Mesothelial cell of epicardium (in vitro differentiated cells): ENCODE measurements at regions not wholly inside any gene's neighbourhood (a gene's known extent, or its start where the extent isn't known, plus 50 kb on each side); places are given as distances from the start of the nearest gene placed in this dataset.

ENCODE experiments used
- DNase-seq, 2 experiments: peaks; one replicate each; pipeline ENCODE4 v3.0.0; 2021; ENCODE audit warnings: low spot score in 2 of 2; ENCODE audit not compliant: unreplicated experiment in 2 of 2
- H3K27ac Mint-ChIP-seq: 2 replicates; pipeline ENCODE4 v1.8.0; 2021; ENCODE audit warnings: mixed read lengths
- H3K27me3 Mint-ChIP-seq: 2 replicates; pipeline ENCODE4 v1.8.0; 2021; ENCODE audit warnings: low read depth, mixed read lengths
- H3K36me3 Mint-ChIP-seq: 2 replicates; pipeline ENCODE4 v1.8.0; 2021; ENCODE audit warnings: mixed read lengths
- H3K4me1 Mint-ChIP-seq: 2 replicates; pipeline ENCODE4 v1.8.0; 2021; ENCODE audit warnings: mixed read lengths
- H3K4me3 Mint-ChIP-seq: 2 replicates; pipeline ENCODE4 v1.8.0; 2021; ENCODE audit warnings: mild to moderate bottlenecking, moderate library complexity, mixed read lengths
- H3K9me3 Mint-ChIP-seq: 2 replicates; pipeline ENCODE4 v1.8.0; 2021; ENCODE audit warnings: mixed read lengths
- CTCF ChIP-seq: fragments of 200-600 bp; sonication (generic); IDR thresholded peaks from one replicate; pipeline ENCODE4 v1.5.0; 2021; ENCODE audit warnings: antibody characterized with exemption; ENCODE audit not compliant: unreplicated experiment

DNA sequence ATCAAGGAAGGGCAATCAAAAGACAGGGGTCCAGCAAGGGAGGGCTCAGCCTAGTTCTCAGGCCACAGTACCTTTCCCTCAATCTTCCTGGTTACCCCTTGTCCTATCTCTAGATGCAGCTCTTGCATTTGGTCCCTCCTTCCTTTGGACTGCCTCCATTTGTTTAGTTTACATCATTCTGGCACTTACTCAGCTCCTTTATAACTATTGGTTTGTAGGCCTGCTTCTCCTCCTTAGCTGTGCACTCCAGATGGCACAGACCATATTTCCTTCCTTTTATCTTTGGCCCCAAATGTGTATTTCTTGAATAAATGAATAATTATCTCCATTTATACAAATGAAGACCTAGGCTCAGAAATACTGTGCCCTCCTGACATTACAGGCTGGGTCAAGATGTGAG, 92.3 kb upstream of the AMOTL1 start:
- no peak for TF ChIP-seq CTCF
- no peak overlapping the region for H3K27ac Mint-ChIP-seq
- no peaks in the 10 kb centered on the region for H3K36me3 Mint-ChIP-seq
- H3K4me1 Mint-ChIP-seq = peaks cover 8% of the 10 kb centered on the region
- H3K9me3 Mint-ChIP-seq = no peaks in the 10 kb centered on the region
- H3K27me3 Mint-ChIP-seq = no peaks in the 10 kb centered on the region
- no peak overlapping the region for H3K4me3 Mint-ChIP-seq
- DNase-seq = no peak

- H3K27me3 Mint-ChIP-seq = no peaks in the 10 kb centered on the region
- H3K36me3 Mint-ChIP-seq = no peaks in the 10 kb centered on the region
- H3K4me1 Mint-ChIP-seq = peaks cover 8% of the 10 kb centered on the region
- no peaks in the 10 kb centered on the region for H3K9me3 Mint-ChIP-seq
- TF ChIP-seq CTCF = no peak
- no peak for DNase-seq
- no peak overlapping the region for H3K4me3 Mint-ChIP-seq
- H3K27ac Mint-ChIP-seq = no peak overlapping the region
Measured at GRCh38 chr11:94676814-94677213, 91.3 kb upstream of the AMOTL1 start.

- TF ChIP-seq CTCF = no peak
- Mint-ChIP-seq H3K4me3 (no peak overlapping the region), H3K36me3 (no peaks in the 10 kb centered on the region), H3K4me1 (peaks cover 8% of the 10 kb centered on the region), H3K9me3 (no peaks in the 10 kb centered on the region), H3K27ac (peak overlapping the region; percentile 18), H3K27me3 (no peaks in the 10 kb centered on the region)
- DNase-seq = no peak
Measured at GRCh38 chr11:94678236-94678635, 89.9 kb upstream of the AMOTL1 start.

DNA sequence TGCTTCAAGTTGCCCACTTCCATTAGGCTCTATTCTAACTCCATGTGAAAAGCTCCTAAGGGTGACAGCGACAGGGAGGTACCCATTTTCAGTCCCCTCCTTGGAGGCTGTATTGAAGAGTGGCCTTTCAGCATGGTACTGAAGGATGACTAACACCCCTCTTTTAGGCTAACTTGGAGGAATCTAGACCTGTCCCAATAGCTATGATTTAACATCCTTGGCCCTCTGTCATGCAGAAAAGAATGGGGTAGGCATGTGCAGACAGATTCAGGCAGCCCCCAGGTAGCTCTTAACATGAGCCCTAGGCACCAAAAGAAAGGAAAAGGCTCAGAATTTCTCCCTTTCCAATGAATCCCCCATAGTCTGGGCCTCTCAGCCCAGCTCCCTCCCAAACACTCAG, 89.3 kb upstream of the AMOTL1 start:
- Mint-ChIP-seq H3K27me3 (no peaks in the 10 kb centered on the region), H3K9me3 (no peaks in the 10 kb centered on the region), H3K36me3 (no peaks in the 10 kb centered on the region), H3K4me1 (peaks cover 8% of the 10 kb centered on the region), H3K27ac (no peak overlapping the region), H3K4me3 (no peak overlapping the region)
- DNase-seq = no peak
- TF ChIP-seq CTCF = no peak

DNA sequence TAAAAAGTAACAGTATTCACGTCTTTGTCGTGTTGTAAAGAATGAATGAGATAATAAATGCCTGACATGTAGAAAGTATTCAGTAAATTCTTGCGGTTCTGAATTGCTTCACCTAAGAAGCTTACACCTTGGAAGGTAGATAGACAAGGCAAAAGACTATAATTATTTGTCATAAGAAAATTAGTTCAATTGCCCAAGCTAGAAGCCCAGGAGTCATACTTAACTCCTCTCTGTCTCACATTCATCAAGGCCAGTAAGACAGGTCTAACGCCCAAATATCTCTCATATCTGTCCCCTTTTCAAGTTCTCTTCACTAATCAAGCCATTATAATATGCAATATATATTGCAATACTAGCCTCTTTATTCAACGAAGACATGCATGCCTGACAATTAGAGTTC, 87.7 kb upstream of the AMOTL1 start:
- Mint-ChIP-seq H3K9me3 (peaks cover 2% of the 10 kb centered on the region), H3K27ac (no peak overlapping the region), H3K4me1 (peaks cover 8% of the 10 kb centered on the region), H3K27me3 (no peaks in the 10 kb centered on the region), H3K36me3 (no peaks in the 10 kb centered on the region), H3K4me3 (no peak overlapping the region)
- DNase-seq = no peak
- TF ChIP-seq CTCF = no peak

GRCh38 chr11:94681140-94681539, 87.0 kb upstream of the AMOTL1 start:
- H3K4me3 Mint-ChIP-seq = no peak overlapping the region
- no peak for DNase-seq
- no peak overlapping the region for H3K27ac Mint-ChIP-seq
- H3K4me1 Mint-ChIP-seq = peaks cover 8% of the 10 kb centered on the region
- H3K27me3 Mint-ChIP-seq = no peaks in the 10 kb centered on the region
- peaks cover 9% of the 10 kb centered on the region for H3K9me3 Mint-ChIP-seq
- no peak for TF ChIP-seq CTCF
- no peaks in the 10 kb centered on the region for H3K36me3 Mint-ChIP-seq
